Tongue (tissue), 1 donor: ENCODE measurements at regions not wholly inside any gene's neighbourhood (a gene's known extent, or its start where the extent isn't known, plus 50 kb on each side); places are given as distances from the start of the nearest gene placed in this dataset. TPM values are rescaled to one million over a fixed set of nuclear protein-coding genes. Genes with fewer than 3 reads are reported as not detected.

ENCODE experiments used
- small RNA-seq: library from RNA; depleted of rRNA; stranded (forward); fragments of <200 nt; gene quantifications from one replicate; pipeline ENCODE3, GENCODE V24; 2014; ENCODE audit warnings: low replicate concordance

Small RNAs in the stretch of these regions (small RNA-seq; reads per million reads assigned to genes)
- not detected for gene AC234779.1
